Heart left ventricle (tissue), 13 donors: ENCODE measurements at regions not wholly inside any gene's neighbourhood (a gene's known extent, or its start where the extent isn't known, plus 50 kb on each side); places are given as distances from the start of the nearest gene placed in this dataset.

Experiments used
- CTCF ChIP-seq, 12 donors: fragments of 200-600 bp; sonication (generic) in 4 of 12; IDR thresholded peaks; one replicate each; pipeline versions ENCODE4 v1.5.0 to v1.8.0; 2018 to 2022; ENCODE audit warnings: antibody characterized with exemption in 12 of 12, mild to moderate bottlenecking in 5 of 12
- POLR2A ChIP-seq, 2 donors: fragments of 450-650 bp; IDR thresholded peaks; one replicate each; pipeline ENCODE4 v1.6.1; 2017; ENCODE audit warnings: antibody characterized with exemption in 2 of 2, mild to moderate bottlenecking in 2 of 2, moderate library complexity in 2 of 2
- donor health status: ischemic (EF 13 %, LVEDD 7.1; RV severe dilation, severe dysfunction).
- donor health status: DM: no; HTN: yes; CAD: no.
- donor health status: DM: no; HTN: no; CAD: no.
- donor health status: ischemic (EF 25% LVEDD 6.9; RV normal size, moderate dysfunction).
- donor health status: ischemic (EF 25% LVEDD 5.7; RV mildly dilated, moderate dysfunction).
- donor health status: ischemic (EF 35%, LVEDD 5.7; RV mildly dilated, moderate dysfunction).
- donor health status: nonischemic (EF 11% LVEDD 7.7; RV severe dilation, severe dysfunction).
- donor health status: DM: yes; HTN: yes; CAD: no.
- donor health status: PGD.
- donor health status: ischemic (EF 29% LVEDD 5.4; RV normal size, mild dysfunction).
- donor health status: nonischemic (EF 23%, LVEDD 6.1; RV moderate dilation, normal function).

- TF ChIP-seq POLR2A (IDR thresholded peaks at IDR 0.05) (no peak), CTCF (IDR thresholded peaks at IDR 0.05) (no peak)
Measured at GRCh38 chrX:28311466-28311865, 275.8 kb upstream of the IL1RAPL1 start.
